GM23338 (cell line): ENCODE measurements at regions not wholly inside any gene's neighbourhood (a gene's known extent, or its start where the extent isn't known, plus 50 kb on each side); places are given as distances from the start of the nearest gene placed in this dataset.
"Not testable (repeated sequence)": the region's sequence is repeated elsewhere in the genome, so short reads cannot be mapped to it uniquely, and the experiment has no call there.

ENCODE experiments used
- ATAC-seq: fragments of 200-7000 bp; cut with Tn5 transposase; 3 replicates; pipeline ENCODE4 v1.9.1; 2020
- DNase-seq: peaks from one replicate; pipeline ENCODE4 v3.0.0-alpha.2; 2015; ENCODE audit warnings: low spot score
- H2AFZ ChIP-seq: fragments of 200-600 bp; sonication (generic); 2 replicates; pipeline ENCODE4 v1.8.0; 2016; ENCODE audit warnings: antibody characterized with exemption, mild to moderate bottlenecking, moderate library complexity
- H3F3A ChIP-seq: fragments of 200-600 bp; sonication (generic); replicated peaks from 2 replicates; pipeline ENCODE4 v1.8.0; 2017; ENCODE audit warnings: antibody characterized with exemption, mixed run types, low read depth
- H3K27ac ChIP-seq: fragments of 200-600 bp; sonication (generic); 2 replicates; pipeline ENCODE4 v1.6.1; 2016; ENCODE audit warnings: low read depth
- H3K27me3 ChIP-seq: fragments of 200-600 bp; sonication (generic); 2 replicates; pipeline ENCODE4 v1.8.0; 2016; ENCODE audit warnings: mild to moderate bottlenecking, mixed run types, moderate library complexity; ENCODE audit not compliant: insufficient read depth
- H3K36me3 ChIP-seq: fragments of 200-600 bp; sonication (generic); 2 replicates; pipeline ENCODE4 v1.8.0; 2016; ENCODE audit warnings: mild to moderate bottlenecking; ENCODE audit not compliant: insufficient read depth
- H3K4me1 ChIP-seq: fragments of 200-600 bp; sonication (generic); 2 replicates; pipeline ENCODE4 v1.8.0; 2016; ENCODE audit warnings: mild to moderate bottlenecking, moderate library complexity; ENCODE audit not compliant: insufficient read depth
- H3K4me2 ChIP-seq: fragments of 200-600 bp; sonication (generic); 2 replicates; pipeline ENCODE4 v1.7.1; 2017; ENCODE audit warnings: mixed run types
- H3K4me3 ChIP-seq: fragments of 200-600 bp; sonication (generic); 2 replicates; pipeline ENCODE4 v1.6.1; 2016; ENCODE audit warnings: mixed run types
- H3K79me2 ChIP-seq: fragments of 200-600 bp; sonication (generic); replicated peaks from 2 replicates; pipeline ENCODE4 v1.8.0; 2017; ENCODE audit warnings: mild to moderate bottlenecking; ENCODE audit not compliant: insufficient read depth
- H3K9me2 ChIP-seq: fragments of 200-600 bp; sonication (generic); 2 replicates; pipeline ENCODE4 v1.8.0; 2017; ENCODE audit not compliant: insufficient read depth
- H4K20me1 ChIP-seq: fragments of 200-600 bp; sonication (generic); replicated peaks from 2 replicates; pipeline ENCODE4 v1.8.0; 2017; ENCODE audit warnings: mild to moderate bottlenecking; ENCODE audit not compliant: insufficient read depth
- H3K27ac Mint-ChIP-seq: 2 replicates; pipeline ENCODE4 v1.8.0; 2020; ENCODE audit warnings: inconsistent platforms, mild to moderate bottlenecking, moderate library complexity, mixed read lengths
- H3K27me3 Mint-ChIP-seq: 3 replicates; pipeline ENCODE4 v1.8.0; 2022; ENCODE audit warnings: low read depth, mild to moderate bottlenecking, moderate library complexity, mixed read lengths, inconsistent platforms; ENCODE audit not compliant: insufficient read depth, poor library complexity
- H3K36me3 Mint-ChIP-seq: 3 replicates; pipeline ENCODE4 v1.8.0; 2021; ENCODE audit warnings: low read depth, mild to moderate bottlenecking, inconsistent platforms, moderate library complexity, mixed read lengths
- H3K4me1 Mint-ChIP-seq: 3 replicates; pipeline ENCODE4 v1.8.0; 2020; ENCODE audit warnings: mild to moderate bottlenecking, inconsistent platforms, mixed read lengths
- H3K4me3 Mint-ChIP-seq: 3 replicates; pipeline ENCODE4 v1.8.0; 2021; ENCODE audit warnings: moderate library complexity, mild to moderate bottlenecking, inconsistent platforms, mixed read lengths
- H3K9me3 Mint-ChIP-seq: 3 replicates; pipeline ENCODE4 v1.8.0; 2020; ENCODE audit warnings: moderate library complexity, mild to moderate bottlenecking, inconsistent platforms, mixed read lengths

DNA sequence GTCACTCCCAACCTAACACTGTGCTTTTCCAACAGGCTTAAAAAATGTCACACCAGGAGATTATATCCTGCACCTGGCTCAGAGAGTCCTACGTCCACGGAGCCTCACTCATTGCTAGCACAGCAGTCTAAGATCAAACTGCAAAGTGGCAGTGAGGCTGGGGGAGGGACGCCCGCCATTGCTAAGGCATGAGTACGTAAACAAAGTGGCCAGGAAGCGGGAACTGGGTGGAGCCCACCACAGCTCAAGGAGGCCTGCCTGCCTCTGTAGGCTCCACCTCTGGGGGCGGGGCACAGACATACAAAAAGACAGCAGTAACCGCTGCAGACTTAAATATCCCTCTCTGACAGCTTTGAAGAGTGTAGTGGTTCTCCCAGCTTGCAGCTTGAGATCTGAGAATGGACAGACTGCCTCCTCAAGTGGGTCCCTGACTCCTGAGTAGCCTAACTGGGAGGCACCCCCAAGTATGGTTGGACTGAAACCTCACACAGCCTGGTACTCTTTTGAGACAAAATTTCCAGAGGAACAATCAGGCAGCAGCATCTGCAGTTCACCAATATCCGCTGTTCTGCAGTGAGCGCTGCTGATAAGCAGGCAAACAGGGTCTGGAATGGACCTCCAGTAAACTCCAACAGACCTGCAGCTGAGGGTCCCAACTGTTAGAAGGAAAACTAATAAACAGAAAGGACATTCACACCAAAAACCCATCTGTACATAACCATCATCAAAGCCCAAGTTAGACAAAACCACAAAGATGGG is 2986.4 kb upstream of the OR11H1 start:
- H3K27me3 ChIP-seq, H3K4me3 ChIP-seq, H3F3A ChIP-seq, H3K4me3 Mint-ChIP-seq, H3K79me2 ChIP-seq, H3K27me3 Mint-ChIP-seq, H3K4me1 ChIP-seq, H3K4me2 ChIP-seq, H3K9me2 ChIP-seq, DNase-seq, H3K36me3 ChIP-seq, H4K20me1 ChIP-seq, ATAC-seq, H3K4me1 Mint-ChIP-seq, H3K36me3 Mint-ChIP-seq, H3K27ac ChIP-seq, H2AFZ ChIP-seq, H3K27ac Mint-ChIP-seq: not testable (repeated sequence)
- H3K9me3 Mint-ChIP-seq = peaks cover 12% of the 10 kb centered on the region

DNA sequence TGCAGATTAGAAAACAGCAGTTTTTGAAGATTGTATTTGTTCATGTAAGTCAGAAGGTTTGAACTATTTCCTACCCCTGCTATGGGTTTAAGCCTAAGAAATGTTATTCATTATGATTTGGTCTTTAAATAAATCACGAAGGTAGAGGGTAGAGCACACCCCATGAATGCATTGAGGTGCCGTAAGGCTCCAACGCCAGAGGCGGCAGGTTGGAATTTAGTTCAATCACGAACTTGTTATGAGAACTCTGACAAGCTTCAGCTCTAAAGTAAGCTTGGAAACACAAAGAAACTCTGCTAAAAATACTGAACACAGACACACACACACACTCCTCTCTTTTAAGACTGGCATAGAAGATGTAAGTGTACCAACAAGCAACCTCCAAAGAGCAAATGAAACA is 2974.6 kb upstream of the OR11H1 start:
- not testable (repeated sequence) for H3K4me3 ChIP-seq, ATAC-seq, H2AFZ ChIP-seq, H3K27me3 Mint-ChIP-seq, H3K36me3 ChIP-seq, H3K36me3 Mint-ChIP-seq, H4K20me1 ChIP-seq, H3K27ac Mint-ChIP-seq, DNase-seq, H3K27me3 ChIP-seq, H3K9me2 ChIP-seq, H3K79me2 ChIP-seq, H3K4me2 ChIP-seq, H3K4me3 Mint-ChIP-seq, H3F3A ChIP-seq, H3K4me1 Mint-ChIP-seq, H3K4me1 ChIP-seq, H3K27ac ChIP-seq
- peaks cover 27% of the 10 kb centered on the region for H3K9me3 Mint-ChIP-seq

DNA sequence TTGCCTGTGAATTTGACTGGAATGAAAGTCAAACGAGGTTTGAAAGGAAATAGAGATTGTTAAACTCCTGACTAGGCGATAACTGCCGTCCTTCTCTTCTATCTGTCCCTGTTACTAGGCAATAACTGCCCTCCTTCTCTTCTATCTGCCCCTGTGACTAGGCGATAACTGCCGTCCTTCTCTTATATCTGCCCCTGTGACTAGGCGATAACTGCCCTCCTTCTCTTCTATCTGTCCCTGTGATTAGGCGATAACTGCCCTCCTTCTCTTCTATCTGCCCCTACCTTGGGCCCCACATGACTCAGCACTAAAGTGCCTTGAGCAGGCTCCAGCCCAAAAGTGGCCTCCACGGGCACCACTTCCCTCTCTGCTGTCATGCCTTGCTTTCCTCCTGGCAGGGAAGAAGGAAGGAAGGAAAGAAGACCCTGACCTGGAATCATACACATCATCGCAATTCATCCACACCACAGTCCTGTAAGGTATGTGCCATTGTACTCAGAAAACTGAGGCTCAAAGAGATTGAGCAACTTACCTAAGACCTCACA is 2973.3 kb upstream of the OR11H1 start:
- not testable (repeated sequence) for H2AFZ ChIP-seq, H3K4me3 ChIP-seq, H3K36me3 Mint-ChIP-seq, H3F3A ChIP-seq, H3K4me2 ChIP-seq, H3K27me3 Mint-ChIP-seq, H3K27ac Mint-ChIP-seq, H3K4me1 Mint-ChIP-seq, H3K4me3 Mint-ChIP-seq, H3K9me2 ChIP-seq, H3K79me2 ChIP-seq, DNase-seq, H3K27me3 ChIP-seq, H3K27ac ChIP-seq, H4K20me1 ChIP-seq, H3K36me3 ChIP-seq, H3K4me1 ChIP-seq, ATAC-seq
- peaks cover 20% of the 10 kb centered on the region for H3K9me3 Mint-ChIP-seq

DNA sequence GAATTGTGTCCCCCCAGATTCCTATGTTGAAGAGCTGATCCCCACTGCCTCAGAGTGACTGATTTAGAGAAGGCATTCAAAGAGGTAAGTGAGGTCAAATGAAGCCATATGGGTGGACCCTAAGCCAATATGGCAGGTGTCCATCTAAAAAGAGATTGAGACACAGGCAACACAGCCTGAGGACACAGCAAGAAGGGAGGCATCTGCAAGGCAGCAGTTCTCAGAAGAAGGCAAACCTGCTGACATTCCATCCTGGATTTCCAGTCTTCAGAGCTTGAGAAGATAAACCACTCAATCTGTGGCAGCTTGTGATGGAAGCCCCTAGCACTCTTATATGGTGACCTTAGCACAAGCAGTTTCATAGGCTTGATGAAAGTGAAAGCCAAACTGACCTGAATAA is 2956.5 kb upstream of the OR11H1 start:
- not testable (repeated sequence) for H3K9me2 ChIP-seq, H3K36me3 Mint-ChIP-seq, DNase-seq, H3K79me2 ChIP-seq, H3F3A ChIP-seq, H3K27me3 Mint-ChIP-seq, H3K27ac Mint-ChIP-seq, H3K4me2 ChIP-seq, H2AFZ ChIP-seq, ATAC-seq, H3K4me3 Mint-ChIP-seq, H3K4me3 ChIP-seq, H4K20me1 ChIP-seq, H3K36me3 ChIP-seq, H3K4me1 ChIP-seq, H3K27me3 ChIP-seq, H3K4me1 Mint-ChIP-seq, H3K27ac ChIP-seq
- H3K9me3 Mint-ChIP-seq = peaks cover 16% of the 10 kb centered on the region
